RWPE1 (cell line): ENCODE measurements at regions not wholly inside any gene's neighbourhood (a gene's known extent, or its start where the extent isn't known, plus 50 kb on each side); places are given as distances from the start of the nearest gene placed in this dataset.
A peak's percentile ranks its signal among the peaks of the same experiment; 100 is the strongest.

Source experiments
- CTCF ChIA-PET: fragments of 350-600 bp; sonication (Branson Sonifier 250); formaldehyde crosslinking; extraction: SDS; loops from one replicate; lab custom pipeline; 2021; lab: Yijun Ruan, JAX
- POLR2A ChIA-PET: fragments of 400-600 bp; formaldehyde crosslinking; extraction: SDS; loops from one replicate; lab custom pipeline; 2020; ENCODE audit warnings: antibody characterized with exemption; ENCODE audit not compliant: low non-redundant PET; lab: Yijun Ruan, JAX
- DNase-seq: peaks from one replicate; pipeline ENCODE4 v3.0.0; 2012; ENCODE audit warnings: low spot score
- H3K27ac ChIP-seq: fragments of 450-650 bp; 2 replicates; pipeline ENCODE4 v1.5.1; 2017
- CTCF ChIP-seq: fragments of 450-650 bp; conservative IDR thresholded peaks from 2 replicates; pipeline ENCODE4 v1.5.1; 2017; ENCODE audit warnings: low read depth, mild to moderate bottlenecking

- CTCF ChIA-PET: no interaction called here
- DNase-seq: no peak
- no peak overlapping the region for H3K27ac ChIP-seq
- no peak for TF ChIP-seq CTCF
- POLR2A ChIA-PET: no interaction called here
These were observed 879.6 kb downstream of the SUCLG1 start for GRCh38 chr2:83579507-83579906.

DNA sequence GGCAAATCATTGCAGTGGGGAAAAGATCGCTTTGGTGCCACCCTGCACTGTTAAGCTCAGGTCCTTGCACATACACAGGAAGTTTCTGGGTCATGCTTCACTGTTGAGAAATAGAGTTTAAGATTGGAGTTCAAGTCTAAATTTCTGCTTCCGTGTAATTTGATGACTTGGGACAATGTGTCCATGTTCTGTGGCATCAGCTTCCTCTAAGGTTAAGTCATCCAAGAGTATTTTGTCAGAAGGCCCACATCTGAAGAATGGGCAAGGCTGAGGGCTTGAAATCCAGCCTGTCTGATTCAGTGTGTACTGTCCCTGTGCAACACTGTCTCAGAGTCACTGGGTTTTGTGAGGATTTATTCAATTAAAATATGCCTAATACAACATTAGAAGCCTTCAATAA is 880.7 kb downstream of the SUCLG1 start:
- no peak overlapping the region for H3K27ac ChIP-seq
- POLR2A ChIA-PET: no interaction called here
- TF ChIP-seq CTCF: no peak
- CTCF ChIA-PET: no interaction called here
- DNase-seq: no peak

DNA sequence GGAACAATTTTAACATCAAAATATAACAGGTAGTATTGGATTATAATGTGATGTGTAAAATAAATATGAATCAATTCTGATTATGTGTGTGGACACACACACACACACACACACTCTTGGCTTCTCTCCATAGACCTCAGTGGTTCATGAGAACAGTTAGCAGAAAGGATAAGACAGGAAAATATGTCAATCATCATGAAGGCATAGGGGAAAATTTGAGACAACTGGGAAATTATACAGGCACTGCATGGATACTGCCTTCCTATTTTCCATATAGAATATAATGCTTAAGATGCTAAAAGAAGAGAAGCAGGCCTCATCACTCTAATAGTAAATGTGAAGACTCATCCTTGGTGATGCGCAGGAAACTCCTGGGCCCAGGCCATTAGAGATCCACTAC is 884.5 kb downstream of the SUCLG1 start:
- no peak for TF ChIP-seq CTCF
- no peak for DNase-seq
- no peak overlapping the region for H3K27ac ChIP-seq
- ChIA-PET POLR2A (no interaction called here), CTCF (interaction anchor here (0.6 kb wide), 1 partner anchor 33 kb away, joined by 3 read pairs; no protein-coding TSS in a partner anchor)

DNA sequence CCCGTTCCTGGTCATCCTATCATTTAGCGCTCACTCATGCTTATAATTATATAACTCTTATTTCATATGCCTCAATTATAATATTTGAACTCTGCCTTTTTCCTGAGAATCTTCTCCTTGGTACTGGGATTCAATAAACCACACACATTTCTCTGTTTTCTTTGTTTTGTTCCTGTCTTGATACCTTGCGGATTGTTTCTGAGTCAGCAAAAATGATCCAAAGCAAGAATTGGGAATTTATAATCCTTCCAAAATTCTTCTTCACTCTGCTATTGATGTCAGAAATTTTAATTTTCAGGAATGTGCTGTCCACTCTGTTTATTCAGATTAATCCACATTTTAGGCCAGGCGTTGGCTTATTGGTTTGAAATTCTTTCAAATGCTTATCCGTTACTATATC is 886.0 kb downstream of the SUCLG1 start:
- POLR2A ChIA-PET: no interaction called here
- H3K27ac ChIP-seq: no peak overlapping the region
- TF ChIP-seq CTCF: no peak
- DNase-seq: no peak
- CTCF ChIA-PET: no interaction called here

DNA sequence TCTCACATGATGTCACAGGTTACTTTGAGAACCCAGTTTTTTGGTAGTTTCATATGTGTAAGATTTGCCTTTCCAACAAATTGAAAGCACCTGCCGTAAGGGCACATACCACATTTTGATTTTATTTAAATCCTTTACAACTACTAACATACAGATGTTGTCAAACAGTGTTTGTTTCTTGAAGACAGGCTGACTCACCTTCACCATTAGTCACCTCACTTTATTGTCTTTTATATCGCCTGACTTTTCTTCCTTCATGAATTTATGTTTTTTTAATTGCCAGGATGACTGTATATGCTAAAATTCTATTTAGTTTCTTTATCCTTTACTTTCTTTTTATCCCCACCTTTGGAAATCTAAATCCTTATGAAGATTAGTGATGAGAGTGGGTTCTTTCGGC is 886.7 kb downstream of the SUCLG1 start:
- peak; percentile 5 for DNase-seq
- no peak overlapping the region for H3K27ac ChIP-seq
- CTCF ChIA-PET: no interaction called here
- POLR2A ChIA-PET: no interaction called here
- no peak for TF ChIP-seq CTCF

- ChIA-PET CTCF (no interaction called here), POLR2A (no interaction called here)
- H3K27ac ChIP-seq: no peak overlapping the region
- no peak for TF ChIP-seq CTCF
- DNase-seq: no peak
These were observed 891.5 kb downstream of the SUCLG1 start for GRCh38 chr2:83567551-83567950.

DNA sequence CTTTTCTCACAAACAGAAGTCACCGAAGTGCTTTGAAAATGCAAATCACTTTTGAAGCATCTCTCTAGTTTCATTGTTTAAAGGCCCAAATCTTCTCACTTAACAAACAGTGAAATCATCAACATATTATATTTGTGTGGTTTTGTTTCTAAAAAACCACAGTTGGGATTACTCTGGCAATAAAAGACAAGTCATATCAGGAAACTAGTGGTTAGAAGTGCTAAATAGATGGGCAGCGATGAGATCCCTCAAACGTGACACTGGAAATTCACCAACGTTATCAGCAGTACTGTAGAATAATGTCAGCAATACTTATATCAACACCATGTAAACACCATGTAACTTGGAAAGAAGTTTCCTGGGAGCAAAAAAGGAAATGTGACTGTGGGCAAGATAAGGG is 893.5 kb downstream of the SUCLG1 start:
- CTCF ChIA-PET: no interaction called here

More for the DNA sequence above, 893.5 kb downstream of the SUCLG1 start:
- no peak for TF ChIP-seq CTCF
- POLR2A ChIA-PET: no interaction called here
- no peak for DNase-seq
- H3K27ac ChIP-seq: no peak overlapping the region
